Upper lobe of left lung (tissue), 6 donors: ENCODE measurements at regions not wholly inside any gene's neighbourhood (a gene's known extent, or its start where the extent isn't known, plus 50 kb on each side); places are given as distances from the start of the nearest gene placed in this dataset.

ENCODE experiments used
- ATAC-seq, 2 donors: fragments of 200-7000 bp; cut with Tn5 transposase; one replicate each; pipeline ENCODE4 v1.9.1; 2022; ENCODE audit warnings: mild to moderate bottlenecking in 2 of 2, moderate library complexity in 2 of 2; ENCODE audit not compliant: low FRiP score in 2 of 2
- DNase-seq, 2 donors: peaks; one replicate each; pipeline ENCODE4 v3.0.0-alpha.2; 2019 to 2020
- H3K27ac ChIP-seq, 4 donors: fragments of 200-600 bp; sonication (generic); one replicate each; pipeline ENCODE4 v1.5.1; 2016 to 2019
- H3K27me3 ChIP-seq, 4 donors: fragments of 200-600 bp; sonication (generic); one replicate each; pipeline ENCODE4 v1.5.1; 2017 to 2019
- H3K36me3 ChIP-seq, 4 donors: fragments of 200-600 bp; sonication (generic); one replicate each; pipeline ENCODE4 v1.5.1; 2016 to 2019
- H3K4me1 ChIP-seq, 4 donors: fragments of 200-600 bp; sonication (generic); one replicate each; pipeline ENCODE4 v1.5.1; 2018 to 2019
- H3K4me3 ChIP-seq, 4 donors: fragments of 200-600 bp; sonication (generic); one replicate each; pipeline ENCODE4 v1.5.1; 2017 to 2019; ENCODE audit warnings: mild to moderate bottlenecking in 2 of 4, moderate library complexity in 1 of 4
- H3K9me3 ChIP-seq, 4 donors: fragments of 200-600 bp; sonication (generic); one replicate each; pipeline ENCODE4 v1.5.1; 2018 to 2019
- CTCF ChIP-seq, 6 experiments: fragments of 450-650 bp in 4 of 6; fragments of 200-600 bp in 2 of 6; sonication (generic) in 2 of 6; IDR thresholded peaks; one replicate each; pipeline ENCODE4 v1.5.1; 2016 to 2019; ENCODE audit warnings: antibody characterized with exemption in 6 of 6
- EP300 ChIP-seq, 4 donors: sonication (generic); formaldehyde crosslinking; IDR thresholded peaks; one replicate each; pipeline ENCODE4 v1.5.1; 2017; ENCODE audit warnings: antibody characterized with exemption in 4 of 4, control low read depth in 2 of 4
- POLR2A ChIP-seq, 4 donors: fragments of 450-650 bp; IDR thresholded peaks; one replicate each; pipeline ENCODE4 v1.5.1; 2016 to 2017; ENCODE audit warnings: antibody characterized with exemption in 4 of 4, mild to moderate bottlenecking in 2 of 4
- POLR2AphosphoS5 ChIP-seq, 2 donors: sonication (generic); formaldehyde crosslinking; IDR thresholded peaks; one replicate each; pipeline ENCODE4 v1.5.1; 2017; ENCODE audit warnings: antibody characterized with exemption in 2 of 2
- WGBS, 2 donors: methylation state at CpG; one replicate each; pipeline ENCODE4 v1.1.5; 2017 to 2018; 5-methylcytosine and 5-hydroxymethylcytosine counted together
- donor health status: DM: no; HTN: no; CAD: no; lungs with moderate emphysema.
- donor health status: DM: no; HTN: yes; CAD: no; lungs with severe emphysema.

- TF ChIP-seq POLR2A (IDR thresholded peaks at IDR 0.05) (no peak), POLR2AphosphoS5 (IDR thresholded peaks at IDR 0.05) (no peak), CTCF (IDR thresholded peaks at IDR 0.05) (no peak), EP300 (IDR thresholded peaks at IDR 0.05) (no peak)
- no peak for DNase-seq
Observed at GRCh38 chr15:95096651-95097050, 865.3 kb downstream of the MCTP2 start.

GRCh38 chr15:95097361-95097760, 866.0 kb downstream of the MCTP2 start:
- ATAC-seq (no peak), DNase-seq (no peak)
- Histone ChIP-seq H3K4me1 (no peaks in the 10 kb centered on the region), H3K4me3 (no peak overlapping the region), H3K36me3 (no peaks in the 10 kb centered on the region), H3K27me3 (no peaks in the 10 kb centered on the region), H3K27ac (no peak overlapping the region), H3K9me3 (no peaks in the 10 kb centered on the region)
- WGBS, 2 donors: 79 to 85% methylated on average over 2 of the region's 2 CpGs
- TF ChIP-seq POLR2AphosphoS5 (IDR thresholded peaks at IDR 0.05) (no peak), EP300 (IDR thresholded peaks at IDR 0.05) (no peak), POLR2A (IDR thresholded peaks at IDR 0.05) (no peak), CTCF (IDR thresholded peaks at IDR 0.05) (no peak)

More at GRCh38 chr15:95096651-95097050, 865.3 kb downstream of the MCTP2 start:
- Histone ChIP-seq H3K36me3 (no peaks in the 10 kb centered on the region), H3K9me3 (no peaks in the 10 kb centered on the region), H3K4me1 (no peaks in the 10 kb centered on the region), H3K27ac (no peak overlapping the region), H3K27me3 (no peaks in the 10 kb centered on the region), H3K4me3 (no peak overlapping the region)
- no peak for ATAC-seq
- WGBS, 2 donors: 91 to 92% methylated on average over 6 of the region's 6 CpGs

GRCh38 chr15:95105229-95105628, 873.9 kb downstream of the MCTP2 start:
- TF ChIP-seq CTCF (IDR thresholded peaks at IDR 0.05) (no peak), EP300 (IDR thresholded peaks at IDR 0.05) (no peak), POLR2AphosphoS5 (IDR thresholded peaks at IDR 0.05) (no peak), POLR2A (IDR thresholded peaks at IDR 0.05) (no peak)
- H3K4me3 ChIP-seq: no peak overlapping the region
- H3K9me3 ChIP-seq: no peaks in the 10 kb centered on the region
- no peaks in the 10 kb centered on the region for H3K4me1 ChIP-seq
- DNase-seq: no peak
- H3K27ac ChIP-seq: no peak overlapping the region
- H3K27me3 ChIP-seq: no peaks in the 10 kb centered on the region
- no peaks in the 10 kb centered on the region for H3K36me3 ChIP-seq
- WGBS, 2 donors: 67 to 82% methylated on average over 2 of the region's 2 CpGs
- ATAC-seq: no peak

- Histone ChIP-seq H3K36me3 (no peaks in the 10 kb centered on the region), H3K4me1 (no peaks in the 10 kb centered on the region), H3K27ac (no peak overlapping the region), H3K4me3 (no peak overlapping the region), H3K27me3 (no peaks in the 10 kb centered on the region), H3K9me3 (no peaks in the 10 kb centered on the region)
- DNase-seq: no peak
- WGBS, 2 donors: 72 to 90% methylated on average over 2 of the region's 2 CpGs
- no peak for TF ChIP-seq CTCF (IDR thresholded peaks at IDR 0.05)
- ATAC-seq: no peak
Observed at GRCh38 chr15:95106801-95107200, 875.4 kb downstream of the MCTP2 start.

- WGBS, 2 donors: 86 to 89% methylated on average over 3 of the region's 3 CpGs
- H3K9me3 ChIP-seq: no peaks in the 10 kb centered on the region
- ATAC-seq: no peak
- H3K36me3 ChIP-seq: no peaks in the 10 kb centered on the region
- H3K27ac ChIP-seq: no peak overlapping the region
- no peak for TF ChIP-seq EP300 (IDR thresholded peaks at IDR 0.05)
- TF ChIP-seq CTCF (IDR thresholded peaks at IDR 0.05): no peak
- no peak for TF ChIP-seq POLR2A (IDR thresholded peaks at IDR 0.05)
- H3K4me1 ChIP-seq: no peaks in the 10 kb centered on the region
- no peaks in the 10 kb centered on the region for H3K27me3 ChIP-seq
- DNase-seq: no peak
- H3K4me3 ChIP-seq: no peak overlapping the region
Observed at GRCh38 chr15:95108673-95109072, 877.3 kb downstream of the MCTP2 start.
